ENCODE measurements at regions not wholly inside any gene's neighbourhood (a gene's known extent, or its start where the extent isn't known, plus 50 kb on each side); places are given as distances from the start of the nearest gene placed in this dataset.

- TF ChIP-seq, protein P1, sequence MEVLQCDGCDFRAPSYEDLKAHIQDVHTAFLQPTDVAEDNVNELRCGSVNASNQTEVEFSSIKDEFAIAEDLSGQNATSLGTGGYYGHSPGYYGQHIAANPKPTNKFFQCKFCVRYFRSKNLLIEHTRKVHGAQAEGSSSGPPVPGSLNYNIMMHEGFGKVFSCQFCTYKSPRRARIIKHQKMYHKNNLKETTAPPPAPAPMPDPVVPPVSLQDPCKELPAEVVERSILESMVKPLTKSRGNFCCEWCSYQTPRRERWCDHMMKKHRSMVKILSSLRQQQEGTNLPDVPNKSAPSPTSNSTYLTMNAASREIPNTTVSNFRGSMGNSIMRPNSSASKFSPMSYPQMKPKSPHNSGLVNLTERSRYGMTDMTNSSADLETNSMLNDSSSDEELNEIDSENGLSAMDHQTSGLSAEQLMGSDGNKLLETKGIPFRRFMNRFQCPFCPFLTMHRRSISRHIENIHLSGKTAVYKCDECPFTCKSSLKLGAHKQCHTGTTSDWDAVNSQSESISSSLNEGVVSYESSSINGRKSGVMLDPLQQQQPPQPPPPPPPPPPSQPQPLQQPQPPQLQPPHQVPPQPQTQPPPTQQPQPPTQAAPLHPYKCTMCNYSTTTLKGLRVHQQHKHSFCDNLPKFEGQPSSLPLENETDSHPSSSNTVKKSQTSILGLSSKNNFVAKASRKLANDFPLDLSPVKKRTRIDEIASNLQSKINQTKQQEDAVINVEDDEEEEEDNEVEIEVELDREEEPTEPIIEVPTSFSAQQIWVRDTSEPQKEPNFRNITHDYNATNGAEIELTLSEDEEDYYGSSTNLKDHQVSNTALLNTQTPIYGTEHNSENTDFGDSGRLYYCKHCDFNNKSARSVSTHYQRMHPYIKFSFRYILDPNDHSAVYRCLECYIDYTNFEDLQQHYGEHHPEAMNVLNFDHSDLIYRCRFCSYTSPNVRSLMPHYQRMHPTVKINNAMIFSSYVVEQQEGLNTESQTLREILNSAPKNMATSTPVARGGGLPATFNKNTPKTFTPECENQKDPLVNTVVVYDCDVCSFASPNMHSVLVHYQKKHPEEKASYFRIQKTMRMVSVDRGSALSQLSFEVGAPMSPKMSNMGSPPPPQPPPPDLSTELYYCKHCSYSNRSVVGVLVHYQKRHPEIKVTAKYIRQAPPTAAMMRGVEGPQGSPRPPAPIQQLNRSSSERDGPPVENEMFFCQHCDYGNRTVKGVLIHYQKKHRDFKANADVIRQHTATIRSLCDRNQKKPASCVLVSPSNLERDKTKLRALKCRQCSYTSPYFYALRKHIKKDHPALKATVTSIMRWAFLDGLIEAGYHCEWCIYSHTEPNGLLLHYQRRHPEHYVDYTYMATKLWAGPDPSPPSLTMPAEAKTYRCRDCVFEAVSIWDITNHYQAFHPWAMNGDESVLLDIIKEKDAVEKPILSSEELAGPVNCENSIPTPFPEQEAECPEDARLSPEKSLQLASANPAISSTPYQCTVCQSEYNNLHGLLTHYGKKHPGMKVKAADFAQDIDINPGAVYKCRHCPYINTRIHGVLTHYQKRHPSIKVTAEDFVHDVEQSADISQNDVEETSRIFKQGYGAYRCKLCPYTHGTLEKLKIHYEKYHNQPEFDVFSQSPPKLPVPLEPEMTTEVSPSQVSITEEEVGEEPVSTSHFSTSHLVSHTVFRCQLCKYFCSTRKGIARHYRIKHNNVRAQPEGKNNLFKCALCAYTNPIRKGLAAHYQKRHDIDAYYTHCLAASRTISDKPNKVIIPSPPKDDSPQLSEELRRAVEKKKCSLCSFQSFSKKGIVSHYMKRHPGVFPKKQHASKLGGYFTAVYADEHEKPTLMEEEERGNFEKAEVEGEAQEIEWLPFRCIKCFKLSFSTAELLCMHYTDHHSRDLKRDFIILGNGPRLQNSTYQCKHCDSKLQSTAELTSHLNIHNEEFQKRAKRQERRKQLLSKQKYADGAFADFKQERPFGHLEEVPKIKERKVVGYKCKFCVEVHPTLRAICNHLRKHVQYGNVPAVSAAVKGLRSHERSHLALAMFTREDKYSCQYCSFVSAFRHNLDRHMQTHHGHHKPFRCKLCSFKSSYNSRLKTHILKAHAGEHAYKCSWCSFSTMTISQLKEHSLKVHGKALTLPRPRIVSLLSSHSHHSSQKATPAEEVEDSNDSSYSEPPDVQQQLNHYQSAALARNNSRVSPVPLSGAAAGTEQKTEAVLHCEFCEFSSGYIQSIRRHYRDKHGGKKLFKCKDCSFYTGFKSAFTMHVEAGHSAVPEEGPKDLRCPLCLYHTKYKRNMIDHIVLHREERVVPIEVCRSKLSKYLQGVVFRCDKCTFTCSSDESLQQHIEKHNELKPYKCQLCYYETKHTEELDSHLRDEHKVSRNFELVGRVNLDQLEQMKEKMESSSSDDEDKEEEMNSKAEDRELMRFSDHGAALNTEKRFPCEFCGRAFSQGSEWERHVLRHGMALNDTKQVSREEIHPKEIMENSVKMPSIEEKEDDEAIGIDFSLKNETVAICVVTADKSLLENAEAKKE (CRISPR knock-in tag; IDR thresholded peaks at IDR 0.05), result no peak
- TF ChIP-seq REST (IDR thresholded peaks at IDR 0.05; ENCODE audit: unreplicated experiment) (no peak), ZNF331 (CRISPR knock-in tag; IDR thresholded peaks at IDR 0.05; ENCODE audit: low read depth) (no peak)
Measured at GRCh38 chr10:113298616-113299015, 254.2 kb upstream of the HABP2 start (continued).

DNA sequence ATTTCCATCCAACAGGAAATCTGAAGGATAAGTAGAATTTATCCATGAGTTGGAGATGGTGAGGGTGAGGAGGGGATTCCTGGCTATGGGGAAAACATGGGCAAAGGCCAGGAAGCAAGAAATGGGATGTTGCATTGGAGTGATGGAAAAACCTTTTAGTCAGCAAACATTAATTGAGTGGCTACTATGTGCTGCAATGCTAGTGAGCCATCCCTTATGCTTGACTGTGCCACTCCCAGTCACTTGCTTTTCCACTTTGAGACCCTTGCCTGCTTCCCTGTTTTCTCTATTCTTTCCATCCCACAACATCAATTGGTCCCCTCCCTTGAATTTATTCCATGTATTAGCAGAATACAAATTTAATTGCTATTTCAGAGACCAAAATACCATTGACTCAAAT lies 252.7 kb upstream of the HABP2 start:
- no peaks in the 10 kb centered on the region for H4K20me1 ChIP-seq (replicated peaks; ENCODE audit: insufficient read depth)
- no peak overlapping the region for H3K27ac ChIP-seq (ENCODE audit: low read depth)
- H3K9me2 ChIP-seq (ENCODE audit: insufficient read depth), result 0 out of 2 replicates have a peak, but pooled peaks cover 5% of the 10 kb centered on the region
- Mint-ChIP-seq H3K4me1 (peaks cover 20% of the 10 kb centered on the region), H3K36me3 (ENCODE audit: low read depth) (no peaks in the 10 kb centered on the region), H3K9me3 (no peaks in the 10 kb centered on the region), H3K27ac (no peak overlapping the region), H3K27me3 (ENCODE audit: insufficient read depth, low read depth, poor library complexity) (peaks cover 4% of the 10 kb centered on the region), H3K4me3 (no peak overlapping the region)
- H3F3A ChIP-seq (replicated peaks; ENCODE audit: low read depth), result no peaks in the 10 kb centered on the region
- no peak for ATAC-seq
- no peak for DNase-seq (ENCODE audit: low spot score)
- no peaks in the 10 kb centered on the region for H3K27me3 ChIP-seq (ENCODE audit: insufficient read depth)
- H3K4me2 ChIP-seq, result no peak overlapping the region
- TF ChIP-seq CREB1 (CRISPR knock-in tag; IDR thresholded peaks at IDR 0.05; ENCODE audit: low read depth), result no peak
- no peak for TF ChIP-seq POLR2AphosphoS5 (IDR thresholded peaks at IDR 0.05; ENCODE audit: low read depth)
- TF ChIP-seq ZNF331 (CRISPR knock-in tag; IDR thresholded peaks at IDR 0.05; ENCODE audit: low read depth), result no peak
- TF ChIP-seq JUNB (IDR thresholded peaks at IDR 0.05; ENCODE audit: unreplicated experiment), result no peak
- no peak for TF ChIP-seq ETS1 (IDR thresholded peaks at IDR 0.05)
- TF ChIP-seq, protein P2, sequence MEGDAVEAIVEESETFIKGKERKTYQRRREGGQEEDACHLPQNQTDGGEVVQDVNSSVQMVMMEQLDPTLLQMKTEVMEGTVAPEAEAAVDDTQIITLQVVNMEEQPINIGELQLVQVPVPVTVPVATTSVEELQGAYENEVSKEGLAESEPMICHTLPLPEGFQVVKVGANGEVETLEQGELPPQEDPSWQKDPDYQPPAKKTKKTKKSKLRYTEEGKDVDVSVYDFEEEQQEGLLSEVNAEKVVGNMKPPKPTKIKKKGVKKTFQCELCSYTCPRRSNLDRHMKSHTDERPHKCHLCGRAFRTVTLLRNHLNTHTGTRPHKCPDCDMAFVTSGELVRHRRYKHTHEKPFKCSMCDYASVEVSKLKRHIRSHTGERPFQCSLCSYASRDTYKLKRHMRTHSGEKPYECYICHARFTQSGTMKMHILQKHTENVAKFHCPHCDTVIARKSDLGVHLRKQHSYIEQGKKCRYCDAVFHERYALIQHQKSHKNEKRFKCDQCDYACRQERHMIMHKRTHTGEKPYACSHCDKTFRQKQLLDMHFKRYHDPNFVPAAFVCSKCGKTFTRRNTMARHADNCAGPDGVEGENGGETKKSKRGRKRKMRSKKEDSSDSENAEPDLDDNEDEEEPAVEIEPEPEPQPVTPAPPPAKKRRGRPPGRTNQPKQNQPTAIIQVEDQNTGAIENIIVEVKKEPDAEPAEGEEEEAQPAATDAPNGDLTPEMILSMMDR (conservative IDR thresholded peaks at IDR 0.05; ENCODE audit: low read depth in 2 of 2), result no peak
- TF ChIP-seq EZH2 (IDR thresholded peaks at IDR 0.05; ENCODE audit: low read depth, unreplicated experiment), result no peak
- no peak overlapping the region for H3K4me3 ChIP-seq
- no peaks in the 10 kb centered on the region; the same call in 1 of the 2 replicates for H3K4me1 ChIP-seq (ENCODE audit: insufficient read depth)
- no peaks in the 10 kb centered on the region for H3K36me3 ChIP-seq (ENCODE audit: insufficient read depth)
- no peak overlapping the region for H2AFZ ChIP-seq
- H3K79me2 ChIP-seq (replicated peaks; ENCODE audit: insufficient read depth), result no peaks in the 10 kb centered on the region
